NCI-H1436 treated with DMSO at 0.1 percent for 48 hours (cell line): ENCODE measurements at regions not wholly inside any gene's neighbourhood (a gene's known extent, or its start where the extent isn't known, plus 50 kb on each side); places are given as distances from the start of the nearest gene placed in this dataset.
"Not testable (repeated sequence)": the region's sequence is repeated elsewhere in the genome, so short reads cannot be mapped to it uniquely, and the experiment has no call there.

Experiments used
- DNase-seq: peaks from one replicate; lab custom pipeline; 2025; lab: John Stamatoyannopoulos, UW

DNA sequence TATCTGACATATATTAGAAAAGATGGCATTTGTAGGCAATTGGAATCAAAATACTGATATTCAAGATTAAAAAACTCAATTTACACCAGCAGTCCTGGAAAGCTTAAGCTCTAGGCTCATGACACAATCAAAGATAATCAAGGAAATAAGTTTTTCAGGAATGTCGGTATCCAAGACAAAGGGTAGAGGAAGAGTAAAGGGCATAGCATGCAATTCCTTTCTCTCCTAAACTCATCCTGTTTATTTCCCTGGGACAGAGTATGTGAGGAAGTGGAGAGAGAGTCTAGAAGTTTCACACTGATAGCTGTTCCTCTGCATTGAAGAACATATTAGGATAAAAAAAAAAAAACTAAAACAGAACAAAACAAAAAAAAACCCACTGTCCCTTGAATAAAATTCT lies 2452.1 kb downstream of the PCDH9 start:
- DNase-seq = no peak

DNA sequence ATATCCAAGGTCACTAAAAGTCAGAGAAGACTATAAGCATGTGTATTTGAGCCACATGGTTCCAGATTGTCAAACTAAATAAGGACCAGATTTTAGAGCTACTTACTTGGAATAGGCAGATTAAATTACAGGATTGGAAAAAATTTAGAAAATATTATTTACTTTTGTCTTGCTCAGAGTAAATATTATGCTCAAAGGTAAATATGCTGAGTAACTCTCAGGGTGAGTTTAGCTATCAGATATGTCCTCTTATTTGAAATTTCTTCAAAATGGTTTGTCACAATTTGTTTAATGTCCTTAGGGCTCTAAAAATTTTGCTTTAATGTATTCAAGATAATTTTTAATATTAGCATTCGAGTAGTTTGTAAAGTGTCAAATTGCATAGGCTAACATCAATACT lies 2455.2 kb downstream of the PCDH9 start:
- DNase-seq = no peak

DNA sequence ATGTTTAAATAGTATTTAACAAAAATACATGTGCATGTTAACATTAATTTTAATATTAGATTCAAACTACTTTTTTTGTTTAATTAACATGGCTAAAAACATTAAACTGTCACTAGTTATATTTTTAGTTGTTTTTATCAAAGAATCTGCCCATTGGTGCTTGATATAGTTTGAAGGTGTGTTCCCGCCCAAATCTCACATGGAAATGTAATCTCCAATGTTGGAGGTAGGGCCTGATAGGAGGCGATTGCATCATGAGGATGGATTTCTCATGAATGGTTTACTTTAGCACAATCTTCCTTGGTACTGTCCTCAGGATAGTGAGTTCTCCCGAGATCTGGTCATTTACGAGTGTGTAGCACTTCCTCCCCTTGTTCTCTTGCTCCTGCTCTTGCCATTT lies 2459.4 kb downstream of the PCDH9 start:
- DNase-seq = no peak

DNA sequence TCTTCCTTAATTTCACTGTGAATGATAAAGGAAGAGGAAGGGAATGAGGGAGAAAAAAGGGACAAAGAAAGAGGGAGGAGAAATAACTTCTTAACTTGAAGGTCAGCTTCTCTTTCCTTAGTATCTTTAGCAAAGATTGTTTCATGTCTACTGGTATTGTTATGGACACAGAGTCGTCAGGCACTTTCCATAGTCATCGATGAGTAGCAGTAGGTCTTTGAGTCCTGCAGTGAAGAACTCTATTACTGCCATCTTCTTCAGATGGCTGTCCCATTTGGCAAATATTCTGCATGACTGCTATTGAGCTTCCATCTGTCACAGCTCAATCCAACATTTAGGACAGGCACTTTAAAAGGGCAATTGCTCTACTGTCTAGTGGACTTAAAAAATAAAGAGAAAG lies 2463.1 kb downstream of the PCDH9 start:
- DNase-seq = no peak

DNA sequence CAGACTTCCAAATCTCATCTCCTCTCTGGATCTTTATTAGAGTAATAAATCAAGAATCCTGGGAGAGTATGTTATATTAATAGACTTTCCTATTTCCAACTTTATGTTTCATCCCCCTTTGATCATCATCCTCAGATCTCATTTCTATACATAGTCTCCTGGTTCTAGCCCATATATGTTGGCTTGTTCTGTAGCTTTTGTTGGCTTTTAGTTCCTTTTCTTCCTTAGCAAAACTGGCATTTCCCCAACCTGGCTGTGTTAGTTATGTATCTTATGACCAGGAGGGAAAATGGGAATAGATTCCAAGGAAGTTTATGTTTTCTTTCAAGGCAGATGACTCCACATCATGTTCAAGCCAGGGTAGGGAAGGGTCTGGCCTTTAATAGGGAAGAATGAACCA lies 2464.5 kb downstream of the PCDH9 start:
- DNase-seq = no peak

DNA sequence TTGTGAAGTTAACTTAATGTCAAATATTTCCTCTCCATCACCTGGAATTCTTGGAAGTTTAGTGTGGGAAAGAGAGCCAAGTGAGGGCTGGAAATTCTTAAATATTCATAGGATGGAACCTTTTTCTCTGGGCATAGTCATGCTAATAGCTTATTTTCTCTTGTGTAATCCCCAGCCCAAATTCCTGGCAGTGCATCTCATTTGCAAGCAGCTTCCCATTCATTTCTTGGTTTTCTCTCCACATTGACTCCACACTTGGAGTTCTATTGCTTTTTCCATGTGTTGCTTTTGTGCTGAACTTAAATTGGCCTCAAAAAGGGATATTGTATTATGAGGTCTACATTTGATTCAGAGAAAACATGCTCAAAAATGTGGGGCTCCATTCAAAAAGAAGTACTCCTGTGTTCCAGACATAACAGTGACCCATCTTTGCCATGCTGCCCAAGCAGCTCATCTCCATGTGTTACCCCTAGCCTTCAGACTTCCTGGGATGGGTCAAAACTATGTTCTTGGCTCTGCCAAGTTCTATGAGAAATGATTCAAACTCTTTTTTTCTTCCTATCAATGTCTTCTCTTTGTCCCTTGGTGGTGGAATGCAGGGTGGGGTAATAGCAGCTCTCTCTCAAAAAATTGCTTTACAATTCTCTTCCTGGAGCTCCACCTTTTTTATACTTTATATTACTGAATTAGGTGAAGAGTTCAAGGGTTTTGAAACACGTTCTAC lies 2471.5 kb downstream of the PCDH9 start:
- DNase-seq = no peak

DNA sequence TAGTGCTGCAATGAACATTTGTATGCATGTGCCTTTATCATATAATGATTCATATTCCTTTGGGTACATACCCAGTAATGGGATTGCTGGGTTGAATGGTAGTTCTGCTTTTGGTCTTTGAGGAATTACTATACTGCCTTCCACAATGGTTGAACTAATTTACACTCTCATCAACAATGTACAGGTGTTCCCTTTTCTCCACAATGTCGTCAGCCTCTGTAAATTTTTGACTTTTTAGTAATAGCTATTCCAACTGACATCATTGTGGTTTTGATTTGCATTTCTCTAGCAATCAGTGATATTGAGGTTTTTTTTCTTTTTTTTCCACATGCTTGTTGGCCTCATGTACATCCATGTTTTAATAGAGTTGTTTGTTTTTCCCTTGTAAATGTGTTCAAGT lies 2473.5 kb downstream of the PCDH9 start:
- DNase-seq = no peak

DNA sequence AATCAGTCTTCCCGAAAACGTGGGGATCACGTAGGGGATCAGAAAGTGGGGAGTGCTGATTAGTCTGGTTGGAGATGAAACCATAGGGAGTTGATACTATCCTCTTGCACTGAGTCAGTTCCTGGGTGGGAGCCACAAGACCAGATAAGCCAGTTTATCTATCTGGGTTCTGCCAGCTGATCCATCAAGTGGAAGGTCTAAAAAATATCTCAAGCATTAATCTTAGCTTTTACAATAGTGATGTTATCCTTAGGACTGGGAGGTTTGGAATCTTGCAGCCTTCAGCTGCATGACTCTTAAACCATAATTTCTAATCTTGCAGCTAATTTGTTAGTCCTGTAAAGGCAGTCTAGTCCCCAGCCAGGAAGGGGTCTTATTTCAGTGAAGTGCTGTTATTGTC lies 2474.2 kb downstream of the PCDH9 start:
- DNase-seq = no peak

DNA sequence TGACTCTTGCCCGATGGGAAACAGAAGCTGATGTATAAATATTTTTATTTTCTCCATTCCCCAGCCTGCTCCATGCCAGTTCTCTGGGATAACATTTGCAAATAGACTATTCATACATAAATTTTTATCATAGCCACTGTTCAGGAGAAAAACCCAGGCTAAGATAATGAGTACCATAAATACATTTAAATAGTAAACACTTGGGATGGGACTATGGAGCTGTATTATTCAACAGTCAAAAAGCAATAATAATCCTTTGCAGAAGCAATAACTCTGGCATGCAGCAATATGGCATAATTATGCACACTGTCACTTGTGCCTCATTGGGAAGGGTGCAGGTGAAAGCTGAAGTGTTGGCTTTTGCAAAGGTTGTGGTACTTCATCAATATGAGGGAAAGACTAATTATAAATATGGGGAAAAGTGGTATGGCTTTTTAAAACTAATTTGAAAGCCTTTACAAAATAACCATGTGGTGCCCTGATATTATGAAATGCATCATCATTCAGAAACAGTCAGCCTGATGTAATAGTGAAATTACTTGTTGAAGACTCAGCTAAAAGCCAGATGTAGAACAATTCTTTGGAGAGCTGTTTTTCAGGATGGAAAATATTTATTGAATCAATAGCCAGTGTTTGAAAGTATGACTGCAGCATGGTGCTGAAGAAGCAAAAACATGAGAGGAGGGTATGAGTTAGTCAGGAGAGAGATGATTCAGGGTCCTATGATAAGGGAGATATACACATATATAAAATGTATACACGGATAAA lies 2476.7 kb downstream of the PCDH9 start:
- DNase-seq = no peak

DNA sequence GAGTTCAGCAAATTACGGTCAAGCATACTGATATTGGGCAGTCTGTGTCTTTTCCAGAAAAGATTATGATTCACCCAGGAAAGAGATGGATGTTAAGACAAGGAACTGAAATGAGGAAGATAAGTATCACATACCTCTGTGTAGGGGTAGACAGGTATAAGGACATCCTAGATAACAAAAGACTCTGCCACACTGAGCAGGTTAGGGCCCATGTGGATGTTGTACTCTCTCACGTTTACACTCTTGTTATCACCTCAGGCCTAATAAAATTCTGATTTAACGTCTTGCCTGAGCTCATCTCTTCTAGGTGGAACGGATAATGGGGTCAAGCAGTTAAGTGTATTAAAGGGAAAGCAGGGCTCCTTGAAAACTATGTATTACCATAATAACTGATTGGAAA lies 2480.8 kb downstream of the PCDH9 start:
- DNase-seq = no peak

DNA sequence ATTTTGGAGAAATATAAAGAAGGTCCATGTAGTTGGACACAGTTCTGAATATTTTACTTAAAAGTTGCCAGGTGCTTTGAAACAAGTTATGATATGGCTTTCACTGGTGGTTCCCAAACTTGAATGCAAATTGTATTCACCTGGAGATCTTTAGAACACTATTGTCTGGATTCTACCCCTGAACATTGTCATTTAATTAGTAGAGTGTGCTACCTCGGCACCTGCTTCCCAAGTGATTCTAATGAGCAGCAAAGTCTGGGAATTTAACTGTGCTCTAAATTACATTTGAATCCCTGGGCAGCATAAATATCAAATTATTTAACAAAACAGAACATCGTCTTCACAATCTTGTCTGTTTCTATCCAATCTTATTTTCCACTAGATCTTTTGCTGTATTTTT lies 2483.3 kb downstream of the PCDH9 start:
- no peak for DNase-seq

DNA sequence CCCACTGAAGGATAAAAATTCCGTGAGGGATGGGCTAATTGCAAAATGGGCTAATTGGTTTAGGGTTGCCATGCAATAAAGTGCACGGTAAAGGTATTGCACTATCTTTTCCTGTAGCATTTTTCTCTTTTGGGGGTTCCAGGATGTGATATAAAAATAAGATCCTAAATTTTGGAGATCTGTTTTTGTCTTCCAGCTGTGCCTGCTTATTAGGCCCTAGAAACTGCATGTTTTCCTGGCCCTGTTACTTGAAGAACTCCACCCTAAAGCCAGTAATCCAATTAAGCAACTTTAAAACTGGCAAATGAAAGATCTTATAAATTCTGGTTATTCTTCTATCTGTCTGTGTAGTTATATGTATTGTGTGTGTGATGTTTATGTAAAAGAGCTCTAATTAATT lies 2489.6 kb downstream of the PCDH9 start:
- DNase-seq = no peak

DNA sequence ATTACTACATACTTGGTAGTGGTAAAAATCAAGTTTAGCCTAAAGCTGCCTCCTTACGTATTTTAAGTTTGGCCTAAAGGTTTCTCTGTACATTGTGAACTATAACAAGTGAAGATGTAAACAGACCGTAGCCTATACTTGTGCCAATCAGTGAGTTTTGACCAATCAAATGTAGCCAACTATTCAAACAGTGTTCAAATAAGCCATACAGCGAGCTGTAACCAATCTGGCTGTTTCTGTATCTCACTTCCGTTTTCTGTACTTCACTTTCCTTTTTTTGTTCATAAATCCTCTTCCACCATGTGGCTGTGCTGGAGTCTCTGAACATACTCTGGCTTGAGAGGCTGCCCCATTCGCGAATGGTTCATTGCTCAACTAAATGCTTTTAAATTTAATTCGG lies 2504.6 kb downstream of the PCDH9 start:
- no peak for DNase-seq

DNA sequence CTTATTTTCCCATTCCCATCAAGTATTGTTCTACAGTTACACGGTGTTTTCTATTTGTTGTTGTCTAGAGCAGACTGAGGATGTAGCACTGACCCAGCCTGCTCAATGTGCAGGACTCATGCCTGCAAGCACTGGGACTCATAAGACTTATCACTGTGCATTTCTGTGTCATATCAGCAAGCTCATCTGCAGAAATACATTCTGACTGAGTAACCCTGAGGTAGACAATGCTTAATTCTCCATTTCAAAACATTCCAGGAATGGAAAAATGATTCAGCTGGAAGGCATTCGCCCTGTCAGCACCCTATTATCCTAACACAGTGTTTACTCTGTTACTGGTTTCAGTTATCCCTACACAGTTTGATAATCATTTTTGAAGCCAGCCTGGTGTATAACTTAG lies 2506.4 kb downstream of the PCDH9 start:
- DNase-seq = no peak

DNA sequence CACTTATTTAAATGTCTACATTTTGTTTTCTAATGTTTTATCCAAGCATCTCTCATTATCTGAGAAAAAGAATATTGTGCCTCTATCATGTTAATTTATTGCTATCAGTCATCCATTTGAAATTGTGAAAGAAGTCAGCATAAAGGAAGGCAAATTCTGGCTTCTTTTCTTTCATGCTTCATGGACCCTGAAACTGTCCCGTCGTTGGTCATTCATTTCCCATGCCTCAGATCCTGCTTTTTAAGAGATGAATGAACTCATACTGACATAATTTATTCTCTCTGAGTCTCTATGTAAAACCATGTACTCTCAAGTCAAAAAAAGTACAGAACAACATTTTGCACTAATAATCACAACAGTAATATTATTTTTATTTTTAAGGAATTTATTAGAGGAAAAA lies 2512.0 kb downstream of the PCDH9 start:
- DNase-seq = no peak

DNA sequence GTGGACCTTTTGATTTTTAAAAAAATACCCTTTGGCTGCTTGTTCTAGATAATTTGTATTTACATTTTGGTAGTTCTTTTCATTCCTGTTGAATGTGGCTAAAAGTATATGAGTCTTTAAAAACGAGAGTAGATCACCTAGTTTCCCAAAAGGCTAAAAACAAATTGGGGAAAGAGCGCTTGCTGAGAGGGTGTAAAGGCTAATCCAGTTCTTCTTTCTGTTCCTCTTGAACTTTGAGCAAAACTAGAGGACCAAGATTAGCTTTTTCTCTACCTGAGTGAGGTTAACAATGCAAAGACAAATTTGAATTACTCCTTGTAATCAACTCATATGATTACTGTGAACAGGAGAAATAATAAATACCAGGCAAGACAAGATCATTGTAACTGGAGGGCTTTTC lies 2513.2 kb downstream of the PCDH9 start:
- no peak for DNase-seq

DNA sequence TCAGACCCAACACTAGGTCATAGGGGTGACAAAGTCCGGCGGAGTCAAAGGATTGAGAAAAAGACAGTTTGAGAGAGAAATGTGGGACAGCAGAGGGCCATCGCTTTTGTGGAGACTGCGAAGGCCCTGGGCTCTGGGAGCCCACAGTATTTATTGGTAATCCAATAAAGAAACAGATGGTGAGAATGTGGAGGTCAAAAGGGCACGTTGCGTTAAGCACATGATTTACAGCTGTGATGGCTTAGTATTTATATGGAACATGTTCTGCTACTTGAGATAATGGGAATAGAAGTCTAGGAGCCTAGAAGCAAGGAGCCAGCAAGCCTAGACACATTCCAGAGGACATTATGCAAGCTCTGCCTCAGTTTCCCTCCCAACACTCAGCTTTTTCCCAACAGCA lies 2521.1 kb downstream of the PCDH9 start:
- no peak for DNase-seq

DNA sequence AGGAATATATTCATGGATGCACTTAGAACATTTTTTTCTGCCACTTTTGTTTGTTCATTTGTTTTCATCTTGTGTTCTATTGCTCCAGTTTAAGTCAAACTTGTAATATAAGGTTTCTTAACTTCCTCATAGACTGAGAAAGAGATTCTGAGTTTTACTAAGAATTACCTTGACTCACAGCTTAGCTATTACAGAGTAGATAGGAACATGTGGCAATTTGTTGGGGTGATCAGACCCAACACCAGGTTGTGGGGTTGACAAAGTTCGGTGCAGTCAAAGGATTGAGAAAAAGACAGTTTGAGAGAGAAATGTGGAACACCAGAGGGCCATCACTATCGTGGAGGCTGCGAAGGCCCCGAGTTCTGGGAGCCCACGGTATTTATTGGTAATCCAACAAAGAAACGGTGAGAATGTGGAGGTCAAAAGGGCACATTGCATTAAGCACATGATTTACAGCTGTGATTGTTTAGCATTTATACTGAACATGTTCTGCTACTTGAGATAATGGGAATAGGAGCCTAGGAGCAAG lies 2526.0 kb downstream of the PCDH9 start:
- no peak for DNase-seq

DNA sequence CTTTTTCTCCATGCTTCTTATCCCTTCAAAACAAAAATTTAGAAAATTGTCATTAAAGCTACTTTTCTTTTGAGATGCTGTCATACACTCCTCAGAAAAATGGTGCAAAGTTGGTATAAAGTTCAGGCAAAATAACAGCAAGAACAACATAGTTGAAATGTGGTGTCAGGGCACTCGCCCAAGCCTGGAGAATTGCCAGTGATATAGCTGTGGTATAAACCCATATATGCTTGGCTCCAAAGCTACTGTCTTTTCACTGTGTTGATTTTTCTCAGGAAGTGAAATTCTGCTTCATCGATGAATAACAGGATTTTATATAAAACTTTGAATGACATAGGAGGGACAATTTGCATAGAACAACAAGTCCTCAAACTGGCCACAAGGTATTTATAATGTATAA lies 2532.9 kb downstream of the PCDH9 start:
- DNase-seq = no peak

DNA sequence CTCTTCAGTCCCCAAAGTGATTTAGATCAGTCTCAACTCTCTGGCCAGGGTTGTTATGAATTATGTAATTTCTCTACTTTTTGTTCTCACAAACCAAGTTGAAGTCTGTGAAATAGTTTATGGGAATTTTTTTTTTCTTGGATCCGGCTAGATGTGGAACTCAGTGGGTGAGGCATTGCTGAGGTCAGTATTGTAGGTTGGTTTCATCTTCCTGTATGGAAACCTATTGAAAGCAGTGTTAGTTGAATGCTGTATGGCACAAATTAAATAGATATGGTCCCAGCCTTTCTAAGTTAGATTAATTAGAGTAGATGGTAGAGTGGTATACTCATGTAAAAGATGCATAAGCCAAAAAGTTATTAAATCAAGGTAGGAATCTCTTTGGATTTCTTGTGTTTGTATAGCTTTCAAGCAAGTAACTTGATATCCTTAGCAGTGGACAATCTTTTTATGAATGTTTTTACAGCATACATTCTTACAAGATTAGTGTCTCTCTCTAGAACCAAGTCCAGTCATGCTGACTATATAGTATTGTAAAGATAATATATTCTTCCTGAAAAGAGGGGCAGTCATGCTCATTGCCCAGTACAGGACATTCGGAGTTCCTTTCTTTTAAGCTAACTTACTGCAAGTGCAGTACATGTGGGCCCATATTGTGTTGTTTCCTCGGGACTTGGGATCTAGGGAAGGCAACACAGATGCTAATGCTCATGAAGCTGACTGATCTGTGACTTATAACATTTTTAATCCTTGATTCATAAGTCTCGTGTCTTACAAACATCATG lies 2541.1 kb downstream of the PCDH9 start:
- DNase-seq = no peak

DNA sequence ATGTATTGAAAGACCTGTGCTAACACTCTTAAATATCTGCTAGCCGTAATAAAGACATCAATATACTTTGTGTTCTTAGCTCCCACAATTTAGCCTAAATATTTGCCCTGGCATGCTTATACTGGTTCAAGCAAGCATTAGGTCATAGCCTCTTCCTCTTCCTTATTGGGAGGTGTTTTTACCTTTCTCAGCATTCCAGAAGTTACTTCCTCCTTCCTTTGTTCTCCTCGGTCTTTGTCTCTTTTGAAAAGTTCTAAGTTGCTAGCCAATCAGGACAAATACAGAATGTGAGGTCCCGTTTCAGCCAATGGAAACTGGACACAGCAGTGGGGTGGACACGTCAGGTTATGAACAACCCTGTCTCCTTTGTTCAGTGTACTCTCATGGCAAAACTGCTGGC lies 2543.6 kb downstream of the PCDH9 start:
- not testable (repeated sequence) for DNase-seq

DNA sequence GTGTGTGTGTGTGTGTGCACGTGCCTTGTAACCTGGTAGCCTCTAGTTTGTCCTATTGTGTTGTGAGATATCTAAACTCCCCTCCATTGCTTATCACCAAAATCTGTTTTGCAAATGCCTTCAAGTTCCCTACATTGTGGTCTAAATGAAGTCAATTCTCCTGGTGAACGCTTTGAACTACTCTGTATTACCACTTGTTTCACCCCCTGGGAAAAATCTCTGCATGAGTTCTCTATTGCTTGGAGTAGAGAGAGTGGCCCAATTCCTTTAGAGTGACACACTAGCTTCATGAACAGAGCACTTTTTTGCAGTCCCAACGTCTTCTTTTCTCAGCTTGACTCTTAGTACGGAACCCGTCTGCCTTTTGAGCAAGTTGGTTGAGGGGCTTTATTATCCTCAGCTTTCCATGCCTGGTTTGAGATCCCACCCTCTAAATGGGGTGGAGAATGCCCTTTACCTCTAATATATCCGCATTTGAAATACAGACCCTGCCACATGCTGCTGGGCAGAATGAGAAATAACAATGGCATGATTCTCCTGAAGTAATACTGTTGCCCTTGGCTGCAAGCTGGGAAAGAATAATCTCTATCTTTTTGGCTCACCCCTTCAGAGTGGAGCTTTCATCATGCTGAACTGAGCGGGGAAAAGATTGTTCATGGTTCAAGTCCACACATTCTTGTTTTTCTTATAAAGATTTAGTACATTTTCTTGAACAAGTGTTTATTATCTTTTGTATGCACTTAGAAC lies 2545.3 kb downstream of the PCDH9 start:
- DNase-seq = no peak
